Activated effector memory CD4-positive, alpha-beta T cell treated with anti-CD3 and anti-CD28 coated beads, Interleukin-2, amount 50 U/mL, for 16 hours (primary cell): ENCODE measurements at regions not wholly inside any gene's neighbourhood (a gene's known extent, or its start where the extent isn't known, plus 50 kb on each side); places are given as distances from the start of the nearest gene placed in this dataset.
"Not testable (repeated sequence)": the region's sequence is repeated elsewhere in the genome, so short reads cannot be mapped to it uniquely, and the experiment has no call there.

ENCODE experiments used
- DNase-seq: peaks from one replicate; pipeline ENCODE4 v3.0.0-alpha.2; 2020

DNA sequence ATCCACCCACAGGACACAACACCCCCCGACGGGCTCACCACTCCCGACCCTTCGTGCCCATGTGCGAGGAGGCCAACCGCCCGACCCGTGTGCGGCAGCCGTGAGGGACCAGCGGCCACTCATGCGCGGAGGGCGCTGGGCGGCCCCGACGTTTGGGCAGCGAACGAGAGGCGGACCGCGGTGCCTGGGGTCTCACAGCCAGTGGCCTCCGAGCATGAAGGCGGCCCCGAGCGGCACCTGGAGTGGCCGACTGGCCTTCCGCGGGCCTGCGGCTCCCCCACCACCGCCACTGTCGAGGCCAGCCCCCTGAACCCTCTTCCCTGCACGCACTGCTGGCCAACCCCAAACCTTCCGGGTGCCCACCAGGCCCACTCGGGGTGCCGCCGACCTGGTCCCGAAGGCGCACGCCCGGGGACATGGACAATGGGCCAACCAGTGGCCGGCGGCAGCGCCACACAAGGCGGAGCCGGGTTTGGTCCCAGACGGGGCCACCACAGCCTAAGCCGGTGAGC, 4274.9 kb upstream of the OR11H1 start:
- peak; percentile 60 for DNase-seq

DNA sequence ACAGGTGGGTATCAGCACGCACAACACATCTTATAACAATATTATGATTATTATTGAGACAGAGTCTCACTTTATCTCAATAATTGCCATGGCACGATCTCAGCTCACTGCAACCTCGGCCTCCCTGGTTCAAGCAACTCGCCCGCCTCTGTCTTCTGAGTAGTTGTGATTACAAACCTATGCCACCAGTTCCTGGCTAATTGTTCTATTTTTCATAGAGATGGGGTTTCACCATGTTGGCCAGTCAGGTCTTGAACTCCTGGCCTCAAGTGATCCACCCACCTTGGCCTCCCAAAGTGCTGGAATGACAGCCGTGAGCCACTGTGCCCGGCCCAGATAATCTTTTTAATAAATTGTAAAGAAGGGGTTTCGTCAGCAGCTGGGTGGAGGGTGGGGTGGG, 4257.0 kb upstream of the OR11H1 start:
- DNase-seq, result not testable (repeated sequence)

DNA sequence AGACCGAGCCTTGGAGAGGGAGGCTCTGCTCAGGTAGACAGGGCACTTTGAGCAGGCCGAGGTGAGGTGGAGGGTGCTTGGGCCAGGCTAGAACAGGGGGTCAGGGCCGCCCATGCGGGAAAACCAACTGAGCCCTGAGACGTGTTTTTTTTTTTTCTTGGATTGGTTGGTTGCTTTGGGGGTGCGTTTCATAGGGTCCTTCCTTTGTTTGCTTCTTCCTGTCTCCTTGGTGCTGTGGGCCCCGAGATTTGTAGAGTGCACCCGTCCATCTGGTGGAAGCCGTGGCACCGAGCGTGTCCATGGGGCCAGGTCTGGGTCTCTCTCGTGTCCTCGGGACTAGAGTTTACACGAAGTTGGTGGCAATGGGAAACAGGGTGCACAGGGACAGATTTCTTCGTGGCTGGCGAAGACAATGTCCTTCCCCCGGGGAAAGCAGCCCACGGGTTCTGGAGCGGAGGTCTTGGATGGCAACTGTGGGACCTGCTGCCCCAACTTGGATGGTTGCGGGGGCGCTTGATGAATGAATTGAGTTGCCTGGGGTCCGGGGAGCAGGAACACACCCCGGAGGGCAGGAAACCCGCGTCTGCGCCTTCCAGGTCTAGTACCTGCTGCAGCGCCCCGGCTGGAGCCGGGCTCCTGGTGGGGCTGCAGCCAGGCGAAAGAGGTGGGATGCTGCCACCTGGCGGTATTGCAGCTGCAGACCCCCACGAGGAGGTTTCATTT, 4242.7 kb upstream of the OR11H1 start:
- DNase-seq, result not testable (repeated sequence)

DNA sequence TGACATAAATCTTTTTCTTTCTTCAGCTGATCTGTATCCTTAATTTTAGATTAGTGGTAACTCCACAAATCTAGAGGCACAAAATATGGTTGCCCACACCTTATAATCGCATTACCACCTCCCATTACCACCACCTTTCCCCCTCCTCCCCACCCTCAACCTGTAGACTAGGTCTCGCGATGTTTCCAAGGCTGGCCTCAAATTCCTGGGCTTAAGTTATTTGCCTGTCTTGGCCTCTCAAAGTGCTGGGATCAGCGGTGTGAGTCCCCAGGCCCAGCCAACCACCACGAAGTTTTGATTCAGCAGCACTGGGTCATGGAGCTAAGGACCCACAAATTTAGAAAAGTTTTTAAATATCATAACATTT, 4242.2 kb upstream of the OR11H1 start:
- not testable (repeated sequence) for DNase-seq

DNA sequence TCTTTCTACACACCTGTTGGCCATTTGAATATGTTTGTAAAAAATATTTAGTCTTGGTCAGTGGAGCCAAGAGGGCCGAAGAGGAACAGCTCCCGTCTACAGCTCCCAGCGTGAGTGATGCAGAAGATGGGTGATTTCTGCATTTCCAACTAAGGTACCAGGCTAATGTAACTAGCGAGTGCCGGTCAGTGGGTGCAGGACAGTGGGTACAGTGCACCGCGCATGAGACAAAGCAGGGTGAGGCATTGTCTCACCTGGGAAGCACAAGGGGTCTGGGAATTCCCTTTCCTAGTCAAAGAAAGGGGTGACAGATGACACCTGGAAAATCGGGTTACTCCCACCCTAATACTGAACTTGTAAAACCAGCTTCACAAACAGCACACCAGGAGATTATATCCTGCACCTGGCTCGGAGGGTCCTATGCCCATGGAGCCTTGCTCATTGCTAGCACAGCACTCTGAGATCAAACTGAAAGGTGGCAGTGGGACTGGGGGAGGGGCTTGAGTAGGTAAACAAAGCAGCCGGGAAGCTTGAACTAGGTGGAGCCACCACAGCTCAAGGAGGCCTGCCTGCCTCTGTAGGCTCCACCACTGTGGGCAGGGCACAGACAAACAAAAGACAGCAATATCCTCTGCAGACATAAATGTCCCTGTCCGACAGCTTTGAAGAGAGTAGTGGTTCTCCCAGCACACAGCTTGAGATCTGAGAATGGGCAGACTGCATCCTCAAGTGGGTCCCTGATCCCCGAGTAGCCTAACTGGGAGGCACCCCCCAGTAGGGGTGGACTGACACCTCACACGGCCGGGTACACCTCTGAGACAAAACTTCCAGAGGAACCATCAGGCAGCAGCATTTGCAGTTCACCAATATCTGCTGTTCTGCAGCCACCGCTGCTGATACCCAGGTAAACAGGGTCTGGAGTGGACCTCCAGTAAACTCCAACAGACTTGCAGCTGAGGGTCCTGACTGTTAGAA, 4239.5 kb upstream of the OR11H1 start:
- DNase-seq, result not testable (repeated sequence)

DNA sequence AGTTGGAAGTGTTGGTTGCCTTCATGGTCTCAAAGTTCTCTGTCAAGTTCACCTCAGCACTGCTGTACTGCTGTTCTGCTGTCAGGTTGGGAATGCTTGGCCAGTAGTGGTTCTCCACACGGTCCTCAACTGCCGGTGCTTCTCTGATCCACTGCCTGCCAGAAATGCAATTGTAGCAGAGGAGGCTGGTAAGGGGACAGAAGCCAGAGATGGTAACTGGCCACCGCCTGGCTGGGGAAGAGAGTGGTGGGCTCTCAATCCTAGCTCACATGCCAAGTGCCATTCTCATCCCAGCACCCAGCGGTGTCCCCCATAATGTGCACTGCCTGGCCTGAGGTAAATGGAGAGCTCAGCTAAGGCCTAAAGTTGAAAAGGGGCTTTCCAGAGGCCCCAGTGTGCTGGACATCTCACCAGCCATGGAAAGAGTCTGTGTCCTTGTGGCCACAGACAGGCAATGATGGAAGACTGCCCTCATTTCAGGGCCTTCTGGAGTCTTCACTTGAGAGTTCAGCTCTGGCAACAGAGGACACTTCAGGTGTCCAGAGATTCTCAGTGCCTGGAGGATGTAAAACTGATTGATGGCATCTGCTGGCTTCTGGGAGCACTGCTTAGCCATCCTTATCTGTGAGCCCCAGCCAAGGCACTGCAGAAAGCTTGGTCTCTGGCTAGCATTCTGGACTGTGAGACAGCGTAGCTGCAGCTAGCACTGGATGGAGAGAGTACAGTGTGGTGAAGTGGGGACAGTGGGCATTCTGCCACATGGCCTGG, 4229.7 kb upstream of the OR11H1 start:
- not testable (repeated sequence) for DNase-seq

DNA sequence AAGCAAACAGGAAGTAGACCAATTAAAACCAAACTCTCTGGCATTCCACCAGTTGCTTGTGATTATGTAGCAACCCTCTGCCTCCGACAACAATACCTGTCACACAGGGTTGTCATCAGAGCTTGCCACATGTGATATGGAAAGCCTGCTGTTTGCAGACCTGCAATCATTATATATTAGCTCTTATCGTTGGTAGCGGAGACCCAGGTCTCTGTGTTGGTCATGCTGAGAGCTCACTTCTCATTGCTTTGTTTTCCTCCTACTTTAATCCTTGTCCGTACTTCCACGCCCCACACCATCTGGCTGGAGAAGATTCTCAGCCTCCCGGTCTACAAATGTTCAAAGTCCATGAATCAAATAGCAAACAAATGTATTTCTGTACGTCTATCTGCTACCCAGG, 4225.6 kb upstream of the OR11H1 start:
- DNase-seq, result not testable (repeated sequence)

DNA sequence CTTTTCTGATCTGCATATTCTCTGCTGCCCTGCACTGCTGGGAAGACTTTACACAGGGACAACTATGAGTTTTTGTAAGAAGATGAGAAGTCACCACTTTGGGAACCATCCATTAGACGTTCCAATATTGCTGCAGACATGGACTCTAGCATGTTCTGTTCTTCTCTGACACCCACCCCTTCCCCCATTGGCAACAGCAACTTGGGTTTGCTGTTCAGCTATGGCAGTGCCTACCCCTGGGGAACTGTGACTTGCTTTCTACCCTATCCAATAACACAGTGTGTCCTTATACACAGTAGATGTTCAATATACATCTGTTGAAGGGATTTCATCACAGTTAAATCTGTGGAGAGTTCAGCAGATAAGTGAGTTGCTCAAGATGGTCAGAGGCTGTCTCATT, 4225.1 kb upstream of the OR11H1 start:
- DNase-seq, result not testable (repeated sequence)

DNA sequence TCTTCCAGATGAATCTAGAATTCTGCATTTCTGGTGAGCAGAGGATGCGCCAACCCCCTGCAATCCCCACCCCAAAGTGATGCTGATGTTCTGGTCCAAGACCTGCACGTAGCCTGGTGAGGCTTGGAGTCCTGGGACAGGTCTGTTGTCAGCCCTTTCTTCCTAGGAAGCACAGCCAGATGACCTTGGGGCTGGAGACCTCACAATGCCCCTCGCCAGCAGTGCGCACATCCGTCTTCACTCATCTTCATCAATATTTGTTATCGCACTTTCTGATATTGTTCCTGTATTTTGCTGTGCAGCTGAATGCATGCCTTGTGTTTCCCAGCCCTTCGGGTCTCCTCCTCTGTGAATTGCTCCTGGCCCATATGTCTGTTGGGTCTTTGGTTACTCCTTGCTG, 4222.8 kb upstream of the OR11H1 start:
- not testable (repeated sequence) for DNase-seq

DNA sequence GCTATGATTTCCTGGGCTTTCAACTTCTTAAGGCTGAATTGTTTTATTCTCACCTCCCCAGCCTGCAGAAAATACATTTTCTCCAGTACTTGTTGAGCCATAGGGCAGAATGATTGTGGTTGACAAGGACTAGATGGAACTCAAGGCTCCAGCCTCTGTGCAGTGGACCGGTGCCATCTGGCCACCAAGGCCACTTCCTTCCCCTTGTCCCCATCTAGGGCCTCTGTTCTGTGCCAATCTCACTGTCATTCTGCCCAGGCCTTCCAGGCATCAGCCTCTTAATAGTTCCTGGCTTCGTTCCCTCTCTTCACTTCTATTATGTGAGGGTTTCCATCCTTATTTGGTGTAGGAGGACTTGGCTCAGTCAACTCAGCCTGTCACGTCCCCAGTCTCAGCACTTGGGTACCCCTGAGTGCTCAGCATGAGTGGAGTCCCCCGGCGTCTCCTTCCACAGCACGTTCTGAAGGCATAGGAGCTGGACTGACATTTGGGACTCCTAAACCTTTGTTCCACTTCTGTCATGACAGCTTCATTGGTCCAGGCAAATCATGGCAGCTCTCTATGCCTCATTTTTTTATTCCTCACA, 4221.0 kb upstream of the OR11H1 start:
- not testable (repeated sequence) for DNase-seq

DNA sequence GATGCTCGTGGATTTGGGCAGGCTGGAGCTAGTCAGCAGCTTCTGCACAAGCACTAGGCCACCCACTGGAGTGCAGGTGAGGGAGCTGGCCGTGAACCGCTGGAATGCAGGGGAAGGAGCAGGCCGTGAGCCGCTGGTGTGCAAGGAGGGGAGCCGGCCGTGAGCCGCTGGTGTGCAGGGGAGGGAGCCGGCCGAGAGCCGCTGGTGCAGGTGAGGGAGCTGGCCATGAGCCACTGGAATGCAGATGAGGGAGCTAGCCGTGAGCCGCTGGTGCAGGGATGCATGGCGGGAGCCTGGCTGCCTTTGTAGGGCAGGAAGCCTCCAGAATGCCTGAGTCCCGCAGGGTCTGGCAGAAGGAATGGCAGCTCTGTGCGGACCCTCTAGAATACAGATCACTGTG, 4220.0 kb upstream of the OR11H1 start:
- DNase-seq, result no peak

DNA sequence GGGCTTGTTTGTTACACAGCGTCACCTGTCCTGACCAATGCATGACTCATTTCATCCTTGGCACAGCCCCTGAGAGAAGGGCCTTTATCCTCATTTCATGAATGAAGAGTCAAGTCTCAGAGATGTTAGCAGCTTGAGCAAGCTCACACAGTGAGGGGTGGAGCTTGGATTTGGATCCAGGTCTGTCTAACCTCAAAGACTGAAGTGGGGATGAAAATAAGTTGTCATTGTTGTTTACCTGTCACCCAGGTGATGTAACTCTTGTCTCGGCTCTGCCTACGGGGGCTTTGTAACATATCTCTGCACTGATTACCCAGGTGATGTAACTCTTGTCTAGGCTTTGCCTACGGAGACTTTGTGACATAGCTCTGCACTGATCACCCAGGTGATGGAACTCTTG, 4218.2 kb upstream of the OR11H1 start:
- not testable (repeated sequence) for DNase-seq

DNA sequence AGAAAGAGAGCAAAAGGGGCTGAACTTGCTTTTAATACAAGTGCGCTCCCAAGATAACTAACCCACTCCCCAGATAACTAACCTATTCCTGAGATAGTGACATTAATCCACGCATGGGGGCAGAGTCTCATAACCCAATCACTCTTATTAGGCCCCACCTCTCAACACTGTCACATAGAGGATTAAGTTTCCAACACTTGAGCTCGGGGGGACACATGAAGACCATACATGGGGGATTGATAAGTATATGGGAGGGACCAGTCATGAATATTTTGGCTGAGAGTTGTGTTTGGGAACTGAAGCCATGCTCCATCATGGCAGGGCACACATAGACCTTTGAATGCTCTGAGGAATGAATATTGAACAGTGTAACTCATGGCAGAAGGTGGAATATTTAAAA, 4217.3 kb upstream of the OR11H1 start:
- DNase-seq, result not testable (repeated sequence)

DNA sequence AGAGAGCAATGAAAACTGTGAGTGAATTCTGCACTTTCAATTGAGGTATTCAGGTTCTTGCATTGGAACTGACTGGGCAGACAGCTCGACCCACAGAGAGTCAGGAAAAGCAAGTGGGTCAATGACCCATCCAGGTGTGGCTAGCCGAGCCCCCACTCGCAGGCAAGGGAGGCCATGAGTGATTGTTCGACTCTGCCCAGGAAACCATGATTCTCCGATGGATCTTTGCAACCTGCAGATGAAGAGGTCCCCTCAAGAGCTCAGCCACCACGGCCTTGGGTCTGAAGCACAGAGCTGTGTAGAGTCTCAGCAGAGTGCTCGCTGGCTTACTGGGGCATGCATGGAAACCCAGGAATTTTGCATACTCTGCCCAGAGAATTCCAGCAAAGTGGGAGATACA, 4215.4 kb upstream of the OR11H1 start:
- not testable (repeated sequence) for DNase-seq

DNA sequence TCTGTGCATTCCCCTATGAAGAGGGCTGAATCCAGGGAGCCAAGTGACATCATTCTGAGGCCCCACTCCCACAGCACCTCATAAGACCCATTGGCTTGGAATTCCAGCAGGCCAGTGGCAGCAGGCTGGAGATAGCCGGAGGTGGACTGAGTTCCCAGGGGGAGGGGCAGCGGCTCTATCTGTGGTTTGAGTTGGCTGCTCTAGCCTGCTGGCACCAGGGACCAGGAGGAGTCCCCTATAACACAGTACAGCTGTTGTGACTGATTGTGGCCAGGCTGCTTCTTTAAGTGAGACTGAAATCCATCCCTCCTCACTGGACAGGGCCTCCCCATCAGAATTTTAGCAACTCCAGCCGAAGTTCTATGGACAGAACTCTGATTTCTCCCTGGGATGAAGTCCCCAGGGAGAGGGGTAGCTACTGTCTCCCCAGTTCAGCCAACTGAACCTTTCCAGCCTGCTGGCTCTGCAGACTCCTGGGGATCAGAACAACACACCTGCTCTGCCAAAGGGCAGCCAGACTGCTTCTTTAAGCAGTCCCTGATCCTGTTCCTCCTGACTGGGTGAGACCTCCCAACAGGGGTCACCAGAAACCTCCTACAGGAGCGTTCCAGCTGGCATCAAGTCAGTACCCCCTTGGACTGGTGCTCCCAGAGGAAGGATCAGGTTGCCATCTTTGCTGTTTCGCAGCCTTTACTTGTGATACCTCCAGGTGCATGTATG, 4214.8 kb upstream of the OR11H1 start:
- not testable (repeated sequence) for DNase-seq

DNA sequence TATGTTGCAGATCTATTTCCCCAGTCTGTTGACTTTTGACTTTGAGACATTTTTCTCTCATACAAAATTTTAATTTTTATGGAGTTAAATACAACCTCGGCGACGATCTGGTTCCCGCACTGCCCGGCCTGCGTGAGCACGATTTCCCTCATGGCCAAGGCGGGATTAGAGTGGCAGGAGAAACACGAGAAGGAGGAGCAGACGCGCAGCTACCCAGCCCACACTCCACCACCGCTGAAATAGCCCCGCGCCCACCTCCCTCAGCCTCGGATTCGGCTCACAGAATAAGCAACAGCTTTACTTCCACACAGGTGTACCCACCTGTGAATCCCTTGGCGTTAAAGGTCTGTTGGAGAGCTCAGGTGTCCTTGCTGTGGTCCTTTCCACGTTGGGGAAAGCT, 4209.4 kb upstream of the OR11H1 start:
- DNase-seq, result not testable (repeated sequence)

DNA sequence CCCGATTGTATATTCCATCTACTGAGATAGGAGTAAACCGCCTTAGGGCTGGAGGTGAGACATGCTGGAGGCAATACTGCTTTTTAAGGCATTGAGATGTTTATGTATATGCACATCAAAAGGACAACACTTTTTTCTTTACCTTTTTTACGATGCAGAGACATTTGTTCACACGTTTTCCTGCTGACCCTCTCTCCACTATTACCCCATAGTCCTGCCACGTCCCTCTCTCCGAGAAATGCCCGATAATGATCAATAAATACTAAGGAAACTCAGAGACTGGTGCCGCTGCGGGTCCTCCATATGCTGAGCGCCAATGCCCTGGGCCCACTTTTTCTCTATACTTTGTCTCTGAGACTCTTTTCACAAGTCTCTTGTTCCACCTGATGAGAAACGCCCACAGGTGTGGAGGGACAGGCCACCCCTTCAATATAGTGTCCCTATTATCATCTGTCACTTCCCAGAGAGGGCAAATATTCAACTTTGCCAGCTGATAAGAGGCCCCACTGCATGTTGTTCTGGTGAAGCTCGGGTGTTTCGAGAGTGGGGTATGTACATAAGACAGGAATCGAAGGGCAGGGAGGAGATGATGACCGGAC, 4203.5 kb upstream of the OR11H1 start:
- DNase-seq, result not testable (repeated sequence)

DNA sequence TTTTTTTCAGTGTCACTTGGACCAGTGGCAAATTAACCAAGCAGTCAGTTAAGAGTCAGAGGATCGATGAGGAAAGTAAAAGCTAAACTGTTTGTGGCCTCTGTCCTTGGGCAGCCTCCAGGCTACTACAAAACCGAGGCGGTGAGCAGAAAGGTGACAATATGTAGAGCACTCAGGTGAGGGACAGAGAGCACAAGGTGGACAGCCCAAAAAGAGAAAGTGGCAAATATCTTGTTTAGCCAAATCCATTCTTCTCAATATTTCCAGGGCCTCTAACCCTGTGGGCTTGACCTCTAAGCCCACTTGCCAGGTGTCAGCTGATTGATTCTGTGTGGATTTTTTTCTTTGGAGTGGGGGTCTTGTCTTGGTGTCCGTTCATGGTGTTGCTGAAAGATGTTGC, 4202.2 kb upstream of the OR11H1 start:
- no peak for DNase-seq

DNA sequence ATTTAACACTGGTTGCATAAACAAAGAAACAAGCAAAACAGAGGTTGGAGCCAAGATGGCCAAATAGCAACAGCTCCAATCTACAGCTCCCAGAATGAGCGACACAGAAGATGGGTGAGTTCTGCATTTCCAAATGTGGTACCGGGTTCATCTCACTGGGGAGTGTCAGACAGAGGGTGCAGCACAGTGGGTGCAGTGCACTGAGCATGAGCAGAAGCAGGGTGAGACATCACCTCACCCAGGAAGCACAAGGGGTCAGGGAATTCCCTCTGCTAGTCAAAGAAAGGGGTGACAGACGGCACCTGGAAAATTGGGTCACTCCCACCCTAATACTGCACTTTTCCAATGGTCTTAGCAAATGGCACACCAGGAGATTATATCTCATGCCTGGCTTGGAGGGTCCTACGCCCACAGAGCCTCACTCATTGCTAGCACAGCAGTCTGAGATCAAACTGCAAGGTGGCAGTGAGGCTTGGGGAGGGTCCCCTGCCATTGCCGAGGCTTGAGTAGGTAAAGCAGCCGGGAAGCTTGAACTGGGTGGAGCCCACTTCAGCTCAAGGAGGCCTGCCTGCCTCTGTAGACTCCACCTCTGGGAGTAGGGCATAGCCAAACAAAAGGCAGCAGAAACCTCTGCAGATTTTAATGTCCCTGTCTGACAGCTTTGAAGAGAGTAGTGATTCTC, 4186.5 kb upstream of the OR11H1 start:
- not testable (repeated sequence) for DNase-seq

DNA sequence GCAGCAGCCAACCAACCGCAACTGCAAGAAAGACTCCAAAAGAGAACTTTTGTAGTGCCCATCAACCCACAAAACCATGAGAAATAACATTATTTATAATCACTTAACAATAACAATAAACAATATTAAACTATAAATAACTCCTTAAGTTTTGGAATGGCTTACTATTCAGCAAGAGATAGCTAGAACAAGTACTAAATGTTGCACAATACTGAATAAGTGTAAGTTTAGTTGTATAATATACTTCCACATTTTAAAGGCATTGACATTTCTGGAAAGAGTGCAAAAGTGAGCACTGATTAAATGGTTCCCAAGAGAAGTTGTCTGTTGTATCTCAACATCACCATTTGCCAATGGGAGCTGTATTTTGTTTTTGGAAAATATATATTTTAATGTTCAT, 4176.8 kb upstream of the OR11H1 start:
- DNase-seq, result not testable (repeated sequence)

DNA sequence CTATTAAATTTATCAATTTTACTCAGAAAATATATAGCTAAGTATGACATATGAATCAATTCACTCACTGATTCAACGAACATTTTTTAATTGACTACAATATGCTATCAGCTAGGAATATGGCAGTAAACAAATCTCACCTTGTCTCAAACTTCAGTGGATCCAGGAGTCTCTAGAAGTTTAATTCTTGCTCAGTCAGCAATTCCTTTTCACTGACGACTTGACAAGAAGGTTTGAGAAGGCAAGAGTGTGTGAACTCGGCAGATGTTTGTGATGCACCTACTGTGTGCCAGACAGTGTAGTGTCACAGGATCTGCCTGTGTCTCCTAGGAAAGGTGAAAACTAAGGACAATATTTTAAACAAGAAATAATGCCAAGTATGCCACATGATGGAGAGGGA, 4175.7 kb upstream of the OR11H1 start:
- DNase-seq, result not testable (repeated sequence)
